Activated CD8-positive, alpha-beta T cell treated with anti-CD3 and anti-CD28 coated beads for 36 hours (primary cell): ENCODE measurements at regions not wholly inside any gene's neighbourhood (a gene's known extent, or its start where the extent isn't known, plus 50 kb on each side); places are given as distances from the start of the nearest gene placed in this dataset.

Experiments used
- ATAC-seq: fragments of 200-7000 bp; cut with Tn5 transposase; one replicate; pipeline ENCODE4 v1.10.0; 2021; ENCODE audit warnings: mild to moderate bottlenecking, moderate library complexity
- CTCF ChIA-PET: fragments of 350-600 bp; sonication (Branson Sonifier 250); formaldehyde crosslinking; loops from one replicate; lab custom pipeline; 2021; ENCODE audit warnings: antibody characterized with exemption; lab: Charles Lee
- POLR2A ChIA-PET: fragments of 350-600 bp; sonication (Branson Sonifier 250); formaldehyde crosslinking; loops from one replicate; lab custom pipeline; 2021; ENCODE audit warnings: antibody characterized with exemption; lab: Charles Lee
- DNase-seq: peaks from one replicate; pipeline ENCODE4 v3.0.0-alpha.2; 2020
- H3K27ac Mint-ChIP-seq: one replicate; pipeline ENCODE4 v1.8.0; 2021; ENCODE audit warnings: mild to moderate bottlenecking, mixed read lengths
- H3K27me3 Mint-ChIP-seq: one replicate; pipeline ENCODE4 v1.8.0; 2021; ENCODE audit warnings: mixed read lengths
- H3K36me3 Mint-ChIP-seq: one replicate; pipeline ENCODE4 v1.8.0; 2021; ENCODE audit warnings: low read depth, mixed read lengths
- H3K4me1 Mint-ChIP-seq: one replicate; pipeline ENCODE4 v1.8.0; 2021; ENCODE audit warnings: low read depth, mixed read lengths
- H3K4me3 Mint-ChIP-seq: one replicate; pipeline ENCODE4 v1.8.0; 2021; ENCODE audit warnings: mild to moderate bottlenecking, moderate library complexity, mixed read lengths
- H3K9me3 Mint-ChIP-seq: one replicate; pipeline ENCODE4 v1.8.0; 2021; ENCODE audit warnings: mixed read lengths
- CTCF ChIP-seq: fragments of 200-600 bp; IDR thresholded peaks from one replicate; pipeline ENCODE4 v1.8.0; 2022; ENCODE audit warnings: antibody characterized with exemption, mild to moderate bottlenecking
- intact Hi-C: fragments of 100-400 bp; cut with micrococcal nuclease; formaldehyde crosslinking; loops from one replicate; pipeline ENCODE4 v1.10.0; 2022

- Mint-ChIP-seq H3K27ac (no peak overlapping the region), H3K4me3 (no peak overlapping the region), H3K4me1 (no peaks in the 10 kb centered on the region), H3K9me3 (no peaks in the 10 kb centered on the region), H3K36me3 (no peaks in the 10 kb centered on the region), H3K27me3 (peaks cover under 1% of the 10 kb centered on the region)
- ATAC-seq (no peak), DNase-seq (no peak)
- POLR2A ChIA-PET, result no interaction called here
- CTCF ChIA-PET, result no interaction called here
- intact Hi-C loops, result no loop called here
- no peak for TF ChIP-seq CTCF
These were observed 285.9 kb downstream of the IL15 start for GRCh38 chr4:141922236-141922635.

DNA sequence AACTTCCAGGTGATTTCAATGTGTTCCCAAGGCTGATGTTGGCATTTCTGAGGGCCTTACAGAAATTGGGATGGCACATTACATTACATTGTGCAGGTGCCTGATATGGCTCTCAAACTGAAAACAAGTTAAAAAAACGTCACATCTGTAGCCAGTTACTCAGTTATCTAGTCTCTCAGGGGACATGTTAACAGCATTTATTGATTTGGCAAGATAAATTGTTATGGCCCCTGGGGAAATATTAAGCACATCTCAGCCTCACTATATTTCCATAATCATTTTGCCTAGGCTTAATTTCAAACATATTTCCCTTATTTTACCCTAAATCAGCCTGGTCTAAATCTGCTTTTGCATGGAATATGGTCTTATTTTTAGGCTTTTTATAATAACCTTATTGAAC lies 290.0 kb downstream of the IL15 start:
- POLR2A ChIA-PET, result no interaction called here
- CTCF ChIA-PET, result no interaction called here
- Mint-ChIP-seq H3K9me3 (no peaks in the 10 kb centered on the region), H3K27me3 (peaks cover 1% of the 10 kb centered on the region), H3K4me1 (no peaks in the 10 kb centered on the region), H3K36me3 (no peaks in the 10 kb centered on the region), H3K4me3 (no peak overlapping the region), H3K27ac (no peak overlapping the region)
- no peak for DNase-seq
- intact Hi-C loops, result no loop called here
- no peak for TF ChIP-seq CTCF
- no peak for ATAC-seq

- H3K9me3 Mint-ChIP-seq, result peaks cover 2% of the 10 kb centered on the region
- DNase-seq (no peak), ATAC-seq (no peak)
- H3K27ac Mint-ChIP-seq, result no peak overlapping the region
- H3K27me3 Mint-ChIP-seq, result peaks cover 2% of the 10 kb centered on the region
- intact Hi-C loops, result no loop called here
- no peaks in the 10 kb centered on the region for H3K4me1 Mint-ChIP-seq
- TF ChIP-seq CTCF, result no peak
- no peak overlapping the region for H3K4me3 Mint-ChIP-seq
- CTCF ChIA-PET, result no interaction called here
- H3K36me3 Mint-ChIP-seq, result no peaks in the 10 kb centered on the region
- POLR2A ChIA-PET, result no interaction called here
These were observed 296.1 kb downstream of the IL15 start for GRCh38 chr4:141932490-141932889.

- H3K27ac Mint-ChIP-seq, result no peak overlapping the region
- DNase-seq (no peak), ATAC-seq (no peak)
- ChIA-PET POLR2A (no interaction called here), CTCF (no interaction called here)
- H3K27me3 Mint-ChIP-seq, result peaks cover 2% of the 10 kb centered on the region
- intact Hi-C loops, result no loop called here
- TF ChIP-seq CTCF, result no peak
- H3K9me3 Mint-ChIP-seq, result peaks cover 11% of the 10 kb centered on the region
- no peaks in the 10 kb centered on the region for H3K36me3 Mint-ChIP-seq
- H3K4me1 Mint-ChIP-seq, result no peaks in the 10 kb centered on the region
- H3K4me3 Mint-ChIP-seq, result no peak overlapping the region
These were observed 297.6 kb downstream of the IL15 start for GRCh38 chr4:141933978-141934377.

DNA sequence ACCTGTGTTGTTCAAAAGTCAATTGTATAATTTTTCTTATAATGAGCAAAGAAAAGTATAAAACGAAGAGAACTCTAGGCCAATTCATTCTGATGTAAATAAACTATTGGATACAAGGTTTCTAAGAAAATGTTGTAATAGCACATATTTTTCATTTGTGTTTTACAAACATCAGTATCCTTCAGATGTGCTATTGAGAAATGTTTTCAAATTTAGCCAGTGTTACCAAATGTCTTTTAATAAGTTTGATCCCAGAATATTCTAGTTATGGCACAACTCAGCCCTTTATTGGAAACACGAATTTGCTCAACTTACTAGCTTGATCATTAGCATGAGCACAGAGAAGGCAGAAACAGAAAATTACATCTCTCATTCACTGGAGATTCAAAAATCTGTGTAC lies 319.3 kb downstream of the IL15 start:
- no peak for ATAC-seq
- ChIA-PET POLR2A (no interaction called here), CTCF (no interaction called here)
- H3K27ac Mint-ChIP-seq, result no peak overlapping the region
- no peak overlapping the region for H3K4me3 Mint-ChIP-seq
- no peaks in the 10 kb centered on the region for H3K36me3 Mint-ChIP-seq
- peaks cover 3% of the 10 kb centered on the region for H3K27me3 Mint-ChIP-seq
- no peak for DNase-seq
- no peaks in the 10 kb centered on the region for H3K4me1 Mint-ChIP-seq
- H3K9me3 Mint-ChIP-seq, result no peaks in the 10 kb centered on the region
- intact Hi-C loops, result no loop called here
- TF ChIP-seq CTCF, result no peak
